PC-3 (cell line): ENCODE measurements at regions not wholly inside any gene's neighbourhood (a gene's known extent, or its start where the extent isn't known, plus 50 kb on each side); places are given as distances from the start of the nearest gene placed in this dataset.

Source experiments
- ATAC-seq: fragments of 200-7000 bp; cut with Tn5 transposase; 2 replicates; pipeline ENCODE4 v1.9.1; 2020; ENCODE audit warnings: mild to moderate bottlenecking, moderate library complexity
- BruUV-seq: library from RNA; stranded (reverse); fragments of 400-500 nt; replicated peaks from 2 replicates; lab custom pipeline; 2021; lab: Mats Ljungman, UMichigan
- CTCF ChIA-PET: fragments of 300-600 bp; sonication (Branson Sonifier 250); formaldehyde crosslinking; loops from one replicate; lab custom pipeline; 2022; ENCODE audit warnings: antibody characterized with exemption; lab: Charles Lee
- POLR2A ChIA-PET: fragments of 300-600 bp; sonication (Branson Sonifier 250); formaldehyde crosslinking; loops from one replicate; lab custom pipeline; 2022; ENCODE audit warnings: antibody characterized with exemption; ENCODE audit not compliant: unreplicated experiment; lab: Charles Lee
- DNase-seq: peaks from one replicate; pipeline ENCODE4 v3.0.0-alpha.2; 2015
- H2AFZ ChIP-seq: fragments of 300-600 bp; sonication (generic); 2 replicates; pipeline ENCODE4 v1.6.0; 2016; ENCODE audit warnings: antibody characterized with exemption, low read length
- H3F3A ChIP-seq: fragments of 300-600 bp; sonication (generic); one replicate; pipeline ENCODE4 v1.6.0; 2017; ENCODE audit warnings: antibody characterized with exemption, low read length, control low read depth, mild to moderate bottlenecking; ENCODE audit not compliant: unreplicated experiment
- H3K27ac ChIP-seq: fragments of 300-600 bp; sonication (generic); 2 replicates; pipeline ENCODE4 v1.5.1; 2016; ENCODE audit warnings: mild to moderate bottlenecking, low read length
- H3K27me3 ChIP-seq: fragments of 300-600 bp; sonication (generic); 2 replicates; pipeline ENCODE4 v1.6.1; 2016; ENCODE audit warnings: low read length, mixed read lengths
- H3K36me3 ChIP-seq: fragments of 300-600 bp; sonication (generic); 2 replicates; pipeline ENCODE4 v1.6.1; 2016; ENCODE audit warnings: low read depth, mixed run types, low read length, mixed read lengths
- H3K4me1 ChIP-seq: fragments of 300-600 bp; sonication (generic); 2 replicates; pipeline ENCODE4 v1.5.1; 2016; ENCODE audit warnings: low read length; ENCODE audit not compliant: insufficient read depth
- H3K4me2 ChIP-seq: fragments of 300-600 bp; sonication (generic); 2 replicates; pipeline ENCODE4 v1.6.0; 2016; ENCODE audit warnings: low read length
- H3K4me3 ChIP-seq: fragments of 300-600 bp; sonication (generic); 2 replicates; pipeline ENCODE4 v1.5.1; 2016; ENCODE audit warnings: mild to moderate bottlenecking, low read length, mixed read lengths
- H3K79me2 ChIP-seq: fragments of 300-600 bp; sonication (generic); 2 replicates; pipeline ENCODE4 v1.6.1; 2017; ENCODE audit warnings: low read length, mixed read lengths
- H3K9ac ChIP-seq: fragments of 300-600 bp; sonication (generic); 2 replicates; pipeline ENCODE4 v1.6.0; 2016; ENCODE audit warnings: mild to moderate bottlenecking, low read length
- H3K9me2 ChIP-seq: fragments of 300-600 bp; sonication (generic); replicated peaks from 2 replicates; pipeline ENCODE4 v1.6.1; 2016; ENCODE audit warnings: mixed run types, low read length, mixed read lengths
- H3K9me3 ChIP-seq: fragments of 300-600 bp; sonication (generic); 2 replicates; pipeline ENCODE4 v1.6.1; 2016; ENCODE audit warnings: low read length, mixed read lengths
- H4K20me1 ChIP-seq: fragments of 300-600 bp; sonication (generic); 2 replicates; pipeline ENCODE4 v1.6.1; 2016; ENCODE audit warnings: low read length, mixed read lengths
- CTCF ChIP-seq: fragments of 300-600 bp; sonication (generic); conservative IDR thresholded peaks from 2 replicates; pipeline ENCODE4 v1.5.1; 2017; ENCODE audit warnings: antibody characterized with exemption, low read depth, mild to moderate bottlenecking, low read length
- EZH2 ChIP-seq: fragments of 300-600 bp; sonication (generic); IDR thresholded peaks from one replicate; pipeline ENCODE4 v1.6.1; 2017; ENCODE audit warnings: antibody characterized with exemption, mild to moderate bottlenecking, low read length; ENCODE audit not compliant: unreplicated experiment
- EZH2phosphoT487 ChIP-seq: fragments of 300-600 bp; sonication (generic); IDR thresholded peaks from 2 replicates; pipeline ENCODE4 v1.6.1; 2018; ENCODE audit warnings: mild to moderate bottlenecking, antibody characterized with exemption, low read length, borderline replicate concordance
- intact Hi-C: fragments of 100-400 bp; cut with micrococcal nuclease; formaldehyde crosslinking; loops from 2 replicates; pipeline ENCODE4 v1.9.0; 2023

- Histone ChIP-seq H4K20me1 (no peaks in the 10 kb centered on the region), H3K36me3 (no peaks in the 10 kb centered on the region), H3K27me3 (no peaks in the 10 kb centered on the region), H3K79me2 (no peaks in the 10 kb centered on the region), H3K4me2 (no peak overlapping the region), H3K4me3 (no peak overlapping the region), H3K9ac (no peak overlapping the region), H3K9me3 (no peaks in the 10 kb centered on the region), H3K4me1 (peaks cover 9% of the 10 kb centered on the region), H3K9me2 (no peaks in the 10 kb centered on the region), H2AFZ (no peak overlapping the region), H3F3A (no peaks in the 10 kb centered on the region), H3K27ac (no peak overlapping the region)
- ChIA-PET CTCF (no interaction called here), POLR2A (no interaction called here)
- no TSS peak for BruUV-seq
- DNase-seq (no peak), ATAC-seq (no peak)
- TF ChIP-seq EZH2phosphoT487 (no peak), EZH2 (no peak), CTCF (no peak)
- intact Hi-C loops: no loop called here
Observed at GRCh38 chr4:112077743-112078142, 67.5 kb upstream of the FAM241A start.

GRCh38 chr4:112082954-112083586 is 62.2 kb upstream of the FAM241A start:
- Histone ChIP-seq H3K9me3 (no peaks in the 10 kb centered on the region), H3K79me2 (no peaks in the 10 kb centered on the region), H3K27me3 (no peaks in the 10 kb centered on the region), H3K4me2 (peak overlapping the region; percentile 72), H3K9ac (peak overlapping the region; percentile 62), H3K9me2 (no peaks in the 10 kb centered on the region), H3K27ac (peak overlapping the region; percentile 94), H3K36me3 (no peaks in the 10 kb centered on the region), H3K4me1 (peaks cover 41% of the 10 kb centered on the region), H2AFZ (no peak overlapping the region), H4K20me1 (no peaks in the 10 kb centered on the region), H3K4me3 (peak overlapping the region; percentile 33; the same call in 1 of the 2 replicates), H3F3A (peaks cover 4% of the 10 kb centered on the region)
- BruUV-seq: no TSS peak
- DNase-seq: peak; percentile 97
- no peak for TF ChIP-seq EZH2
- TF ChIP-seq EZH2phosphoT487: no peak
- no peak for TF ChIP-seq CTCF
- intact Hi-C loops: loop anchor here (1.0 to 5.0 kb wide), 2 partner anchors 30 to 149 kb away; partner anchors contain the start of gene AP1AR
- ATAC-seq: peak; percentile 84
- POLR2A ChIA-PET: no interaction called here
- CTCF ChIA-PET: no interaction called here
